HG03442 (cell line): ENCODE measurements at regions not wholly inside any gene's neighbourhood (a gene's known extent, or its start where the extent isn't known, plus 50 kb on each side); places are given as distances from the start of the nearest gene placed in this dataset.

Experiments used
- ATAC-seq: cut with Tn5 transposase; IDR thresholded peaks from one replicate; pipeline ENCODE4 v1.9.1; 2021; ENCODE audit warnings: mild to moderate bottlenecking, moderate library complexity; ENCODE audit not compliant: unreplicated experiment

- no peak for ATAC-seq
Observed at GRCh38 chr20:20834008-20834407, 121.6 kb upstream of the RALGAPA2 start.

GRCh38 chr20:20832715-20833114 is 120.3 kb upstream of the RALGAPA2 start:
- ATAC-seq, result no peak

DNA sequence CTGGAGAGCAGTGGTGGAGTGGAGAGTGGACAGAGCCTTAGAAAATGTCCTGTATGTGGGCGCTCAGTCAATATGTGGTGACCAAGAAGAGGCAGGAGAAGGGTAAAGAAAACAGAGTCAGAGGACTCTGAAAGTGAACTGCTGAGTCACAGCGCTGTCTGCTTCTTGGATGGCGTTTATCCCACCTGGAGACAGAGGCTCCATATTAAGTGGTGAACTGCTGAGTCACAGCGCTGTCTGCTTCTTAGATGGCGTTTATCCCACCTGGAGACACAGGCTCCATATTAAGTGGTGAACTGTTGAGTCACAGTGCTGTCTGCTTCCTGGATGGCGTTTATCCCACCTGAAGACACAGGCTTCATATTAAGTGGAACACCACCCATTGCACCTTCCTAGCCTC is 119.3 kb upstream of the RALGAPA2 start:
- ATAC-seq, result no peak

DNA sequence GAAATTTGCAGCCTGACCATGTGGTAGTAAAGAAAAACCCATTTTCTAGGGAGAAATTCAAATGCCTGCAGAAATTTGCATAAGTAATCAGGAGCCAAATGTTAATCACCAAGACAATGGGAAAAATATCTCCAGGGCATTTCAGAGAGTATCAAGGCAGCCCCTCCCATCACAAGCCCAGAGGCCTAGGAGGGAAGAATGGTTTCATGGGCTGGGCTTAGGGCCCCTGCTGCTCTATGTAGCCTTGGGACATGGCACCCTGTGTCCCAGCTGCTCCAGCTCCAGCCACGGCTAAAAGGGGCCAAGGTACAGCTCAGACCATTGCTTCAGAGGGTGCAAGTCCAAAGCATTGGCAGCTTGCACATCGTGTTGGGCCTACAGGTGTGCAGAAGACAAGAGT is 117.2 kb upstream of the RALGAPA2 start:
- ATAC-seq, result no peak

- no peak for ATAC-seq
Observed at GRCh38 chr20:20827992-20828597, 115.7 kb upstream of the RALGAPA2 start.

DNA sequence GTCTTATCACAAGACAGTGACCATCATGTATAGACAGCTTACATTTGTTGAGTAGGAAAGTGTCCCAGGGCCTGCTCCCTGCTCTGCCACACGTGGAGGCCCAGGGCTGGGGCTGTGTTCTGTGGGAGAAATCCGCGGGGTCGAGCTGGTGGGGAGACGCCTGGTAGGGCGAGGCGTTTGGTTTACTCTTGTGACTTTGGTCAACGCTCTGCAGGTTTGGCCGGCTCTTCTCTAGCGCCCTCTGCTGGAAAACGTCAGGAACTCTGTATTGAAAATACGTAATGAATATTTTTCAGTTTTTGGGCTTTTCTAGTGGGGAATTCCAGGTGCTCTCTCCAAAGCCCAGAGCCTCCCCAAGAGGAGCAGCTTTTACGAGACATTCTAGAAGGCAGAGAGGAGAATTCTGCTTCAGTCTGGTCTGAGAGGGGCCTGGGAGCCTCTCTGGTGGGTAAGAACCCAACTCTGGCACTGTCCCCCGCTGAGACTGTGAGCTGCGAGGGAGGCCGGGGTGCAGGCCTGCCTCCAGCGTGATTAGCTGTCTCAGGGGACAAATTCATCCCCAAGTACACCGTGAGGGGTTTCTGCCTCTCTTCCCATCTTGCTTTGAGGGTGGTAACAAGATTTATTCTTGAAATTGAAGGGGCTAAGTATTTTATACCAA is 112.6 kb upstream of the RALGAPA2 start:
- peak; percentile 52 for ATAC-seq

- no peak for ATAC-seq
Observed at GRCh38 chr20:20823476-20823881, 111.0 kb upstream of the RALGAPA2 start.

GRCh38 chr20:20821484-20822260 is 109.2 kb upstream of the RALGAPA2 start:
- no peak for ATAC-seq

GRCh38 chr20:20820785-20821483 is 108.5 kb upstream of the RALGAPA2 start:
- ATAC-seq, result no peak

DNA sequence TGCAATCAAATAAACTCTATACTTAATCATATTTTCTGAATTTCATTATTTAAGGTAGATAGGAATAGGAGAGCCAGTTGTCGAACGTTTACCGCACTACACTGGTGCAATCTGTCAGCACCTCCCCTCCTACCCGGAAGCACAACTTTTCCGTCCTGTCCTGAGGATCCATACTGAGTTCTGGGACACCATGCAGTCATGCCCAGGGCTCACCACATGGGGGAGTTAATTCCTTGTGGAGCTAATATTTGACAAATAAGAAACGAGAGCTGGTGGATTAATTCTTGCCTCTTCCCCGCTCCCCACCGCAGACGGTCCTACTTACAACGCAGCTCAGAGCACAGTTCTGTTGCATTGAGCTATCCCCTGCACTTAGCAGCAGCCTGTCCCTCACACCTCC is 107.7 kb upstream of the RALGAPA2 start:
- ATAC-seq, result no peak

DNA sequence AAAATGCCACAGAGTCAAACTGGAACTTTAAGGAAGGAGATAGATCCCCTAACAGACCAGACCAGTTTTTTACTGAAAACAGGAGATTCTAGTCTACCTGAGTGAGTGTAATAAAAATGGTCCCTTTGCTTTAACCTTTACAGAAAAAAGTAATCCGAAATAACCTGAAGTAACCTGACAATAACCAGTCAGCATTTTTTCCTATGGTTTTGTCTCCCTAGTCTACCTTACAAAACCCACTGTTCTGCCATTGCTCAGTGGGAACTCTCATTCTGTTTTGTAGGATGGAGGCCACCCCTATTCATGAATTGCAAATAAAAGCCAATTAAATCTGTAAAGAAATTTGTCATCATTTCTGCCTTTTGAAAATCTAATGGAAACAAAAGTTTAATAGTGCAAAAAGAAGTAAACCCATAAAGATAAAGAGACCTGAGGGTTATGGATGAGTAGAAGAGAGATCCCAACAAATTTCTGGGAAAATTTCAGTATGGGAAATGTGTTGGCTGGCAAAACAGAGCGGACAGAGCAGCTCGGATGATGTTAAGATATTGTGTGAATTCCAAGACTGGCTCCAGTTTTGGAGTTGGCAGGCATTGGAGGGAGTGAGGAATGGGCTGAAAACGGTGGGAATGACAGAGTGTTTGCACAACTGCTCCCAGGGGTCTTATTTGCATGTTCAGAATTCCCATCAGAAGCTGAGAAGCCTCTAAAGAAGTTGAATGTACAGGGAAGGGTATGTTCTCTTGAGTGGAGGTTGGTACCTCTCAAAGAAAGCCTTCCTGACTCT is 104.7 kb upstream of the RALGAPA2 start:
- no peak for ATAC-seq

DNA sequence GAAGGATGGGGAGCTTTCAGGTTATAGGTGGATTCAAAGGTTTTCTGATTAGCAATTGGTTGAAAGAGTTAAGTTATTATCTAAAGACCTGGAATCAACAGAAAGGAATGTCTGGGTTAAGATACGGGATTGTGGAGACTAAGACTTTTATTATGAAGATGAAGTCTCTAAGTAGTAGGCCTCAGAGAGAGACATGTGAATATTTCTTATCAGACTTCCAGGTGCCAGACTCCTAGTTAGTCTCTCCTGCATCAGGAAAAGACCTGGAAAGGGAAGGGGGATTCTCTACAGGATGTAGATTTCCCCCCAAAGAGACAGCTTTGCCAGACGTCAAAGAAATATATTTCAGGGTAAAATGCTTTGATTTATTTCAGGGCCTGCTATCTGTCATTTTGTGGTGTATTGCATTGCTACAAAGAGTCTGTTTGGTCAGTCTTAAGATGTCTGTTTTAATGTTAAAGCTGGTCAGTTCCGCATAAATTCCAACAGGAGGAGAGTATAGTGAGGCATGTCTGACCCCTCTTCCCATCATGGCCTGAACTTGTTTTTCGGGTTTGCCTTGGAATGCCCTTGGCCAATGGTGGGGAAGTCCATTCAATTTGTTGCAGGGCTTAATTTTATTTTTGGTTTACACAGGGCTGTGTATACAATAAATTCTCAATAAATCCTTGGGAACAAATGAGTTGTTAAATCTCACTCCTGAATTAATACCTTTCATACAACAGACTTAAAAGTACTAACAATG is 103.4 kb upstream of the RALGAPA2 start:
- ATAC-seq, result no peak

DNA sequence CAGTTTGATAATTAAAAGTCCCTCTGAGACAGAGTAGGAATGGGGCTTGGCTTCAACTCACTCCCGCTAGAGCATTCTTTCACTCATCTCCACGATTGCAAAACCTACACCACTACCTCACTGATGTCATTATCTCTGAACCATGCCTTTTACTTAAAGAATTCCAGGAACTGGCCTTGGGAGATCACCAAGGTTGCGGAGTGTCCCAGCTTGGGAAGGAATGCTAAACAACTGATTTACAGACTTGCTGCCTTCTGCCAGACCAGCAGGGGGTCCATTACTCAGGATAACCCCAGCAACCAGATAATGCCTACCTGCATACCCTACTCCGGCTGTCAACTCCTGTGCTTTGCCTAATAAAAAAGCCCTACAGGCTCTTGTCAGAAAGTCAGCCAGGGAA is 102.2 kb upstream of the RALGAPA2 start:
- ATAC-seq, result no peak

DNA sequence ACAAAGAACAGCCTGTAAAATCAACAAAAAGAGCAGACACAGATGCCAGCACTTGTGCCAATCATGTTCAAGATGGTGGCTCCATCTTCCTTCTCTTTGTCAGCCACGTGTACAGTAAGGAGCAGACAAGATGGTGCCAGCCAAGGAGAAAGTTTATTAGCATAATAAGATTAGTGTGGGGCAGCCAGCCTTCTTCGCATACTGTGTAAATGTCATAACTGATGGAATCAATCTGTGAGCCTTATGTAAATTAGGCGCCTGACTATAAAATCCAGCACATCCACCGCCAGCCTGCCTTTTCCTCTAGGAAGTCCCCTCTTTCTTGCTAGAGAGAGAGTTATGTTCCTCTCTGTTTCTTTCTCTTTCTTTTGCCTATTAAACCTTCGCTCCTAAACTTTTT is 99.7 kb upstream of the RALGAPA2 start:
- no peak for ATAC-seq

- no peak for ATAC-seq
Observed at GRCh38 chr20:20808016-20808415, 95.6 kb upstream of the RALGAPA2 start.

GRCh38 chr20:20806121-20807095 is 94.0 kb upstream of the RALGAPA2 start:
- no peak for ATAC-seq

DNA sequence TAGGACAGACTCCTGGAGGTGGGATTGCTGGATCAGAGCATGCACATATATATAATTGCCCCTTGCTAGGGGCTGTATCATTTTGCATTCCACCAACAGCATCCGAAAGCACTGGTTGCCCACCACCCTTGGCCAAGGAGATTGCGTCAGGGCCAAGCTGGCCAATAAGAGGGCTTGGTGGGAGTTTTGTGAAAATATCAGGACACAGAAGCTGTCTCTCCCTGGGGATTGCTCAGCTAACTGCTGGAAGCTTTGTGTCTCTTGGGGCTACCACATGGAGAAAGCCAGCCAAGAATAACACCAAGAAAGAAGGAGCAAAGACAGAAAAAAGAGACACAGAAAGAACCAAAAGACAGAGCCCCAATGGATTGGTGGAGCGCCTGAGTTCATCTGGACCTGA is 90.6 kb upstream of the RALGAPA2 start:
- no peak for ATAC-seq

GRCh38 chr20:20802328-20802727 is 89.9 kb upstream of the RALGAPA2 start:
- no peak for ATAC-seq
